HepG2 (cell line): ENCODE measurements at regions not wholly inside any gene's neighbourhood (a gene's known extent, or its start where the extent isn't known, plus 50 kb on each side); places are given as distances from the start of the nearest gene placed in this dataset.

ENCODE experiments used
- CBX5 ChIP-seq: sonication (generic); formaldehyde crosslinking; IDR thresholded peaks from 2 replicates; pipeline ENCODE4 v1.4.0; 2020; ENCODE audit warnings: missing genetic modification reagents, borderline replicate concordance
- KDM5A ChIP-seq: fragments of 200-600 bp; sonication (generic); IDR thresholded peaks from 2 replicates; pipeline ENCODE4 v1.7.0; 2018; ENCODE audit warnings: antibody characterized with exemption, mild to moderate bottlenecking, low read length, borderline replicate concordance
- NR2C2 ChIP-seq: sonication (generic); formaldehyde crosslinking; IDR thresholded peaks from 2 replicates; pipeline ENCODE4 v1.4.0; 2020; ENCODE audit warnings: missing genetic modification reagents, mild to moderate bottlenecking, moderate library complexity, borderline replicate concordance
- SOX13 ChIP-seq, 3 experiments: fragments of 450-650 bp in 1 of 3; sonication (generic) in 1 of 3; formaldehyde crosslinking in 1 of 3; IDR thresholded peaks in 2 of 3; conservative IDR thresholded peaks in 1 of 3; 2 replicates each; pipeline versions ENCODE4 v1.5.0 to v1.6.1; 2016 to 2020; ENCODE audit warnings: antibody characterized with exemption in 1 of 3, mild to moderate bottlenecking in 1 of 3, missing compliant biosample characterization in 1 of 3, missing genetic modification reagents in 1 of 3, moderate library complexity in 1 of 3
- SP5 ChIP-seq: IDR thresholded peaks from 2 replicates; pipeline ENCODE4 v1.6.1; 2016; ENCODE audit warnings: low read depth, borderline replicate concordance
- ZBED4 ChIP-seq: sonication (generic); formaldehyde crosslinking; IDR thresholded peaks from 2 replicates; pipeline ENCODE4 v1.4.0; 2020; ENCODE audit warnings: missing genetic modification reagents, borderline replicate concordance
- ZNF331 ChIP-seq: sonication (generic); formaldehyde crosslinking; IDR thresholded peaks from 2 replicates; pipeline ENCODE4 v1.4.0; 2020; ENCODE audit warnings: missing genetic modification reagents
- ZNF792 ChIP-seq: IDR thresholded peaks from 2 replicates; pipeline ENCODE4 v1.6.1; 2016
- TF ChIP-seq, protein P1 (sequence below): sonication (generic); formaldehyde crosslinking; IDR thresholded peaks from 2 replicates; pipeline ENCODE4 v1.5.1; 2020; ENCODE audit warnings: mild to moderate bottlenecking, missing genetic modification reagents, borderline replicate concordance

DNA sequence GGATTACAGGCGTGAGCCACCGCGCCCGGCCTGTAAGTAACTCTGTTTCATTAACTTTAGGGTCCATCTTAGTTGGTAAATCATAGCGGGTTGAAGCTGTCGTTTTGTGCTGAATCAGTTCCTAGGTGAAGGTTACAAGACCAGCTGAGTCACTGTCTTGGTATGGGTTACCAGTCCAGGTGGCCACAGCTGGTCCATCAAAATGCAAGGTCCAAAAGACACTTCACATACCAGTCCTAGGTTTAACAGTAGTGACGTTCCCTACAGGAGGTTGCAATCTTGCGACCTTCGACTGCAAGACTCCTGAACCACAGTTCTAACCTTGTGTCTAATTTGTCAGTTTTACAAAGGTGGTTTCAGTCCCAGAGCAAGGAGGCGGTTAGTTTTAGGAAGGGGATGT, 160.1 kb upstream of the ATP10A start (continued):
- TF ChIP-seq, protein P1, sequence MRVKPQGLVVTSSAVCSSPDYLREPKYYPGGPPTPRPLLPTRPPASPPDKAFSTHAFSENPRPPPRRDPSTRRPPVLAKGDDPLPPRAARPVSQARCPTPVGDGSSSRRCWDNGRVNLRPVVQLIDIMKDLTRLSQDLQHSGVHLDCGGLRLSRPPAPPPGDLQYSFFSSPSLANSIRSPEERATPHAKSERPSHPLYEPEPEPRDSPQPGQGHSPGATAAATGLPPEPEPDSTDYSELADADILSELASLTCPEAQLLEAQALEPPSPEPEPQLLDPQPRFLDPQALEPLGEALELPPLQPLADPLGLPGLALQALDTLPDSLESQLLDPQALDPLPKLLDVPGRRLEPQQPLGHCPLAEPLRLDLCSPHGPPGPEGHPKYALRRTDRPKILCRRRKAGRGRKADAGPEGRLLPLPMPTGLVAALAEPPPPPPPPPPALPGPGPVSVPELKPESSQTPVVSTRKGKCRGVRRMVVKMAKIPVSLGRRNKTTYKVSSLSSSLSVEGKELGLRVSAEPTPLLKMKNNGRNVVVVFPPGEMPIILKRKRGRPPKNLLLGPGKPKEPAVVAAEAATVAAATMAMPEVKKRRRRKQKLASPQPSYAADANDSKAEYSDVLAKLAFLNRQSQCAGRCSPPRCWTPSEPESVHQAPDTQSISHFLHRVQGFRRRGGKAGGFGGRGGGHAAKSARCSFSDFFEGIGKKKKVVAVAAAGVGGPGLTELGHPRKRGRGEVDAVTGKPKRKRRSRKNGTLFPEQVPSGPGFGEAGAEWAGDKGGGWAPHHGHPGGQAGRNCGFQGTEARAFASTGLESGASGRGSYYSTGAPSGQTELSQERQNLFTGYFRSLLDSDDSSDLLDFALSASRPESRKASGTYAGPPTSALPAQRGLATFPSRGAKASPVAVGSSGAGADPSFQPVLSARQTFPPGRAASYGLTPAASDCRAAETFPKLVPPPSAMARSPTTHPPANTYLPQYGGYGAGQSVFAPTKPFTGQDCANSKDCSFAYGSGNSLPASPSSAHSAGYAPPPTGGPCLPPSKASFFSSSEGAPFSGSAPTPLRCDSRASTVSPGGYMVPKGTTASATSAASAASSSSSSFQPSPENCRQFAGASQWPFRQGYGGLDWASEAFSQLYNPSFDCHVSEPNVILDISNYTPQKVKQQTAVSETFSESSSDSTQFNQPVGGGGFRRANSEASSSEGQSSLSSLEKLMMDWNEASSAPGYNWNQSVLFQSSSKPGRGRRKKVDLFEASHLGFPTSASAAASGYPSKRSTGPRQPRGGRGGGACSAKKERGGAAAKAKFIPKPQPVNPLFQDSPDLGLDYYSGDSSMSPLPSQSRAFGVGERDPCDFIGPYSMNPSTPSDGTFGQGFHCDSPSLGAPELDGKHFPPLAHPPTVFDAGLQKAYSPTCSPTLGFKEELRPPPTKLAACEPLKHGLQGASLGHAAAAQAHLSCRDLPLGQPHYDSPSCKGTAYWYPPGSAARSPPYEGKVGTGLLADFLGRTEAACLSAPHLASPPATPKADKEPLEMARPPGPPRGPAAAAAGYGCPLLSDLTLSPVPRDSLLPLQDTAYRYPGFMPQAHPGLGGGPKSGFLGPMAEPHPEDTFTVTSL, result no peak
- TF ChIP-seq SP5 (CRISPR knock-in tag) (no peak), ZNF792 (CRISPR knock-in tag) (no peak), ZNF331 (CRISPR knock-in tag) (no peak), KDM5A (no peak), SOX13 (IDR thresholded peaks at IDR 0.05) (no peak), SOX13 (CRISPR knock-in tag; conservative IDR thresholded peaks at IDR 0.05 in 1 of 2, IDR thresholded peaks at IDR 0.05 in 1 of 2) (no peak), CBX5 (CRISPR knock-in tag) (no peak), NR2C2 (CRISPR knock-in tag) (no peak), ZBED4 (CRISPR knock-in tag) (no peak)
